GM06990 (cell line): ENCODE measurements at regions not wholly inside any gene's neighbourhood (a gene's known extent, or its start where the extent isn't known, plus 50 kb on each side); places are given as distances from the start of the nearest gene placed in this dataset.

Experiments used
- DNase-seq: peaks from one replicate; pipeline ENCODE4 v3.0.0-alpha.2; 2011; ENCODE audit not compliant: insufficient read length; ENCODE audit errors: extremely low read depth
- H3K27me3 ChIP-seq: replicated peaks from 2 replicates; pipeline ENCODE4 v1.6.0; 2011; ENCODE audit warnings: low read length; ENCODE audit not compliant: control insufficient read depth, insufficient read depth
- H3K36me3 ChIP-seq: 2 replicates; pipeline ENCODE4 v1.5.1; 2011; ENCODE audit warnings: low read length; ENCODE audit not compliant: control insufficient read depth, insufficient read depth
- H3K4me3 ChIP-seq: replicated peaks from 2 replicates; pipeline ENCODE4 v1.5.1; 2011; ENCODE audit warnings: low read depth, mild to moderate bottlenecking, control low read depth, low read length
- TF ChIP-seq, protein P1 (sequence below): IDR thresholded peaks from 2 replicates; pipeline ENCODE4 v1.5.1; 2011; ENCODE audit warnings: low read length, control low read depth, mild to moderate bottlenecking, inconsistent platforms; ENCODE audit not compliant: insufficient read depth, poor library complexity, severe bottlenecking

DNA sequence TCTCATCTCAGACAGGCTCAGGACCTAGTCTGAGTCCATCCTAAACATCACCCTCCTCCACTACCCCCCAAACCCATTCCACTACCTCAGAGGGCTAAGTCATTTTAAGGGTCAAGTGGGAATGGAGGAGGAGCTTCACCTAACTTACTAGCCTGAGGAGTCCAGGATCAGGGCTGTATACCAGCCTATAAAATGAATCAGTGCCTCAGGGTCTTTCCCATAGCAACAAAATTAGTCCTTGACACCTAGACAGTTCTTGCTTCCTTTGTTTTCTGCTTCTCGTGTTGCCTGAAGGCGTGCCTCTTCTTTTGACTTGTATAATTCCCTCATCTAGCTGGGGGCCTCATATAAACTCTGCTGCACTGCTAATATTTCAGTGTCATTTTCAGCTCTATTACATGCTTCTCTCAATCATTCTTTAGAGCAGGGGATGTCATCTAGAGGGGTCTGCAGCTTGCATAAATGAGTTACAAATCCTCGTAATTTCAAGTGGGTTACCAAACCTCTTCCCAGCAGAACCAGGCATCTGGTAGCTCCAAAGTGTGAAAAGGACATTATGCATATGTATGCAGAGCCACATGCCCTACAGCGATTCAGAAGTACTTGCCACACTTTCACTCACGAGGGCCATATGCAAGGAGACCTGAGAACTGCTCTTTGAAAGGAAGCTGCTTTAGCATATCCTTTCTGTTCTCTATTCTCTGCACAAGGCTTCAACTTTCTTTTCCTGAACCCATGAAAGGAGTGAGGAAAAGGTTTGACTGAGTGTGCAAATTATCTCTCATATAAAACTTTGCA, 311.7 kb upstream of the SEMA6D start:
- TF ChIP-seq, protein P1, sequence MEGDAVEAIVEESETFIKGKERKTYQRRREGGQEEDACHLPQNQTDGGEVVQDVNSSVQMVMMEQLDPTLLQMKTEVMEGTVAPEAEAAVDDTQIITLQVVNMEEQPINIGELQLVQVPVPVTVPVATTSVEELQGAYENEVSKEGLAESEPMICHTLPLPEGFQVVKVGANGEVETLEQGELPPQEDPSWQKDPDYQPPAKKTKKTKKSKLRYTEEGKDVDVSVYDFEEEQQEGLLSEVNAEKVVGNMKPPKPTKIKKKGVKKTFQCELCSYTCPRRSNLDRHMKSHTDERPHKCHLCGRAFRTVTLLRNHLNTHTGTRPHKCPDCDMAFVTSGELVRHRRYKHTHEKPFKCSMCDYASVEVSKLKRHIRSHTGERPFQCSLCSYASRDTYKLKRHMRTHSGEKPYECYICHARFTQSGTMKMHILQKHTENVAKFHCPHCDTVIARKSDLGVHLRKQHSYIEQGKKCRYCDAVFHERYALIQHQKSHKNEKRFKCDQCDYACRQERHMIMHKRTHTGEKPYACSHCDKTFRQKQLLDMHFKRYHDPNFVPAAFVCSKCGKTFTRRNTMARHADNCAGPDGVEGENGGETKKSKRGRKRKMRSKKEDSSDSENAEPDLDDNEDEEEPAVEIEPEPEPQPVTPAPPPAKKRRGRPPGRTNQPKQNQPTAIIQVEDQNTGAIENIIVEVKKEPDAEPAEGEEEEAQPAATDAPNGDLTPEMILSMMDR = no peak
- no peak for DNase-seq

DNA sequence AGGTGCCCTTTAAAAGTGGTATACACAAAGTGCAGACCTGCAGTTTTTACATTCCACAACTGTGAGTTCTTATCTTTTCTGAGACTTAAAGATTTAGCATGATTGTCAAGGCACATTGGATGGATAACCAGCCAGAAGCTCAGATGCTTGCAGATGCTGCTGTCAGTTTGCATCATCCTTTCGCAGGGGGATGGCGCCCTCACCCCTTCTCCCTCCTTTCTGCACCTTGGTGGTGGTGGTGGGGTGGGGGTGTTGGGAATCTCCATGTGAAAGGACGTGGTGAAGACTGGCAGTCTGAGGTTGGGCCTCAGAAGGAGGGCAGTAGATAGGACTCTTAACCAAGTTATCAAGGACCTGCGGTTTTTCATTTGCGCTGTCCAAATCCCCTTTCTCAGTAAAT, 309.6 kb upstream of the SEMA6D start:
- Histone ChIP-seq H3K4me3 (no peak overlapping the region), H3K27me3 (no peaks in the 10 kb centered on the region), H3K36me3 (no peaks in the 10 kb centered on the region)
- DNase-seq = no peak
- TF ChIP-seq, protein P1 = no peak

More for the DNA sequence above, 311.7 kb upstream of the SEMA6D start:
- Histone ChIP-seq H3K36me3 (no peaks in the 10 kb centered on the region), H3K4me3 (no peak overlapping the region), H3K27me3 (no peaks in the 10 kb centered on the region)

DNA sequence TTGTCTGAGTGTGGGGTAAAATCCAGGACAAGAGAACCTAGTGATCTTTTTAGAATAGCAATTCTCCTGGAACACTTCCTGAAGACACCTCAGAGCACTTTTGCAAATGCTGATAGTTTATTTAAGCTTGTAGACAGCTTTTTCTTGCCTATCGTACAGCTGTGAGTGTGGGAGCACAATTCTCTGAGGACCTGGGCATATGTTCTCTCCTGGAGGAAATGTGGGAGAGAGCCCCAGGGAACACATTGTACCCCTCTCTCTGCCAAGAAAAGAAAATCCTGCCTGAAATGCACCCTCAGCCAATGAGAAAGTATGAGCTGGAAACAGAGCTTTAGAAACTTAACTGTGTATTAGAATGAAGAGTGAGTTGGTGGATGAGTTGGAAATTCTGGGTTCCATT, 308.3 kb upstream of the SEMA6D start:
- H3K4me3 ChIP-seq = no peak overlapping the region
- TF ChIP-seq, protein P1 = no peak
- H3K27me3 ChIP-seq = no peaks in the 10 kb centered on the region
- DNase-seq = no peak
- no peaks in the 10 kb centered on the region for H3K36me3 ChIP-seq

DNA sequence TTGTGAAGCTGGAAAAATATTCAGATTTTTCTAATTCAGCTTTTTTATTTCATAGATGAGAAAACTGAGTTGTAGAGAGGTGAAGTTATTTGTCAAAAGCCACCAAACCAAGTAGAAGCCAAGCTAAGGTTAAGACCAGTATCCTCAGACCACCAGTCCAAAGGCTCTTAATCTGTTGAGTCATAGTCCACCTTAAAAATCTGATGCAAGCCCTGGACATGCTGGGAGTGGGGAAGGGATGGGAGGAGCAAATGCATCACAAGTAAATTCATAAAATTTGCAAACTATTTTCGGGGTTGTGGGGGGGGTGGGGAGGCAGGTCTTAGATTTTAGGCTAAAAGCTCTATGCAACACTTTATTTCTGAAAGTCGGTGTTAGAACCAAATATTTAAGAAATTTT, 307.7 kb upstream of the SEMA6D start:
- DNase-seq = no peak
- H3K4me3 ChIP-seq = no peak overlapping the region
- no peaks in the 10 kb centered on the region for H3K27me3 ChIP-seq
- H3K36me3 ChIP-seq = no peaks in the 10 kb centered on the region
- TF ChIP-seq, protein P1 = no peak

DNA sequence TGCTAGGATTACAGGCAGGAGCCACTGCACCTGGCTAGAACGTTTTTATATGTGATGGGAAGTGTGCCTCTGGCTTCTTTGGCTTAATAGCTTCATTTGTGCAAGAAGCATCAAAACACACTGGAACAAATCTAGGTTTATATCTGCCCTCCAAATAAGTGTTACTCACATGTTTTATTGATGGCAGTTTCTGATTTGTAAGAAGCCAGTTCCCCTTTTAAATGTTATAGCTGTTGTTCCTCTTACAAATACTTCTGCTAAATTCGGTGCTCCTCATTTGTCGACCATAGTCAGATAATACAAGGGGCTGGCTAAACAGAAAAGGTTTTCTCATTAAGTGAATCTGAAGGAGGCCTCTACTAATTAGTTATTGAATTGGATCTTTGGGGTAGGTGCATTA, 307.1 kb upstream of the SEMA6D start:
- TF ChIP-seq, protein P1 = no peak
- DNase-seq = no peak
- H3K27me3 ChIP-seq = no peaks in the 10 kb centered on the region
- no peak overlapping the region for H3K4me3 ChIP-seq
- no peaks in the 10 kb centered on the region for H3K36me3 ChIP-seq
